ENCODE measurements at regions not wholly inside any gene's neighbourhood (a gene's known extent, or its start where the extent isn't known, plus 50 kb on each side); places are given as distances from the start of the nearest gene placed in this dataset.

GRCh38 chr10:113479346-113480080 lies 73.3 kb upstream of the HABP2 start:
- H4K20me1 ChIP-seq (replicated peaks; ENCODE audit: insufficient read depth): no peaks in the 10 kb centered on the region
- peaks cover 3% of the 10 kb centered on the region for H3K36me3 ChIP-seq (ENCODE audit: insufficient read depth)
- TF ChIP-seq ZNF462 (CRISPR knock-in tag; IDR thresholded peaks at IDR 0.05): no peak
- no peak for TF ChIP-seq ZNF114 (CRISPR knock-in tag; IDR thresholded peaks at IDR 0.05)
- no peak for TF ChIP-seq POLR2AphosphoS5 (IDR thresholded peaks at IDR 0.05; ENCODE audit: low read depth)
- no peak for TF ChIP-seq STAT1 (IDR thresholded peaks at IDR 0.05; ENCODE audit: unreplicated experiment)
- no peak for TF ChIP-seq ZNF331 (CRISPR knock-in tag; IDR thresholded peaks at IDR 0.05; ENCODE audit: low read depth)
- TF ChIP-seq CREB1 (CRISPR knock-in tag; IDR thresholded peaks at IDR 0.05; ENCODE audit: low read depth): no peak
- H3F3A ChIP-seq (replicated peaks; ENCODE audit: low read depth): no peaks in the 10 kb centered on the region
- H2AFZ ChIP-seq: no peak overlapping the region
- no peaks in the 10 kb centered on the region for H3K79me2 ChIP-seq (replicated peaks; ENCODE audit: insufficient read depth)
- Mint-ChIP-seq H3K27me3 (ENCODE audit: insufficient read depth, low read depth, poor library complexity) (peaks cover 4% of the 10 kb centered on the region), H3K9me3 (peaks cover 42% of the 10 kb centered on the region), H3K27ac (no peak overlapping the region), H3K36me3 (ENCODE audit: low read depth) (peaks cover 25% of the 10 kb centered on the region; the same call in 2 of the 3 replicates), H3K4me3 (no peak overlapping the region), H3K4me1 (peaks cover 4% of the 10 kb centered on the region; the same call in 1 of the 3 replicates)
- DNase-seq (ENCODE audit: low spot score) (no peak), ATAC-seq (no peak)
- H3K9me2 ChIP-seq (ENCODE audit: insufficient read depth): 0 out of 2 replicates have a peak, but pooled peaks cover 4% of the 10 kb centered on the region
- H3K4me3 ChIP-seq: no peak overlapping the region
- H3K4me2 ChIP-seq: no peak overlapping the region
- no peaks in the 10 kb centered on the region for H3K27me3 ChIP-seq (ENCODE audit: insufficient read depth)
- H3K27ac ChIP-seq (ENCODE audit: low read depth): no peak overlapping the region
- no peaks in the 10 kb centered on the region for H3K4me1 ChIP-seq (ENCODE audit: insufficient read depth)

GRCh38 chr10:113480081-113480360 lies 72.8 kb upstream of the HABP2 start:
- Histone ChIP-seq H3K9me2 (ENCODE audit: insufficient read depth) (0 out of 2 replicates have a peak, but pooled peaks cover 4% of the 10 kb centered on the region), H3K4me1 (ENCODE audit: insufficient read depth) (no peaks in the 10 kb centered on the region), H3K27me3 (ENCODE audit: insufficient read depth) (no peaks in the 10 kb centered on the region), H3K4me3 (no peak overlapping the region), H3K27ac (ENCODE audit: low read depth) (no peak overlapping the region), H2AFZ (no peak overlapping the region), H3K36me3 (ENCODE audit: insufficient read depth) (peaks cover 3% of the 10 kb centered on the region), H3F3A (replicated peaks; ENCODE audit: low read depth) (no peaks in the 10 kb centered on the region), H4K20me1 (replicated peaks; ENCODE audit: insufficient read depth) (no peaks in the 10 kb centered on the region), H3K79me2 (replicated peaks; ENCODE audit: insufficient read depth) (no peaks in the 10 kb centered on the region), H3K4me2 (no peak overlapping the region)
- no peak for DNase-seq (ENCODE audit: low spot score)
- Mint-ChIP-seq H3K9me3 (peaks cover 42% of the 10 kb centered on the region), H3K36me3 (ENCODE audit: low read depth) (peaks cover 25% of the 10 kb centered on the region; the same call in 2 of the 3 replicates), H3K27ac (no peak overlapping the region), H3K27me3 (ENCODE audit: insufficient read depth, low read depth, poor library complexity) (peaks cover 4% of the 10 kb centered on the region), H3K4me3 (no peak overlapping the region), H3K4me1 (peaks cover 4% of the 10 kb centered on the region; the same call in 1 of the 3 replicates)
- ATAC-seq: no peak
- TF ChIP-seq JUNB (IDR thresholded peaks at IDR 0.05; ENCODE audit: unreplicated experiment) (no peak), STAT1 (IDR thresholded peaks at IDR 0.05; ENCODE audit: unreplicated experiment) (no peak), ZNF114 (CRISPR knock-in tag; IDR thresholded peaks at IDR 0.05) (no peak)
